NCI-H524 (cell line): ENCODE measurements at regions not wholly inside any gene's neighbourhood (a gene's known extent, or its start where the extent isn't known, plus 50 kb on each side); places are given as distances from the start of the nearest gene placed in this dataset.

ENCODE experiments used
- DNase-seq, 2 experiments: peaks; one replicate each; lab custom pipeline; 2025; lab: John Stamatoyannopoulos, UW

DNA sequence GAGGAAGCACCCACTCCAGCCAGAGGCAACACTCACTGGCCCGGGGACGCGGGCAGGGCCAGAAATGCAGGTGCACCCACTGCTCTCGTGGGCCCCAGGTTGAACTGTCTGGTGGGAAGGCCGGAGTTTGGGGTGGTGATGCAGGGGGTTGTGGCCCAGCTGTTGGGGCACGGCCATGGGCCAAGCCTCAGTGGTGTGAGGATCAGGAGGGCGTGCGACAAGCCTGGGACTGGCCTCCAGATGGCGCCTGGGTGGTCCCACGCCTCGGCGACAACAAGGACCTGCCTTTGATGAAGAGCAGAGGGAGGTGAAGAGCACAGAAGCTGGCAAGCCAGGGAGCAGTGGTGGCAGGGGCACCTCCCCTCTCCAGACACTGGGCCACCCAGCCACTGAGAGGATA, 240.8 kb downstream of the BRD1 start:
- no peak for DNase-seq

DNA sequence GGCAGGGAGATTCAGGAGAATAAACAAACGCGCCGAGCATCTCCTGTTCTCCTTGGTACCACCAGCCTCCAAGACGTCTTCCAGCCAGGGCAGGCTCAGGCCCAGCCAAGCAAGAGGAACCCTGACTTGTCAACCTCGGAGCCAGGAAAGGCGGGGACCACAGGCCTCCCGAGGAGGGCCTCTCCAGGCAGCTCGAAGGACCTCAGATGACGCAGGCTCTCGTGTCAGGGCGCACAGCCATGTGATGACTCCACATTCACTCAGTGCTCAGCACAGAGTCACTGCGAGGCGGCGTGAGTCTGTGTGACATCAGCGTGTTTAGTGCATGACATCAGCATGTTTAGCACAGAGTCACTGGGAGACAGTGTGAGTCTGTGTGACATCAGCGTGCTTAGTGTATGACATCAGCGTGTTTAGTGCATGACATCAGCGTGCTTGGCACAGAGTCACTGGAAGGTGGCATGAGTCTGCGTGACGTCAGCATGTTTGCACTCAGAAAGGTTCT, 241.4 kb downstream of the BRD1 start:
- no peak for DNase-seq

DNA sequence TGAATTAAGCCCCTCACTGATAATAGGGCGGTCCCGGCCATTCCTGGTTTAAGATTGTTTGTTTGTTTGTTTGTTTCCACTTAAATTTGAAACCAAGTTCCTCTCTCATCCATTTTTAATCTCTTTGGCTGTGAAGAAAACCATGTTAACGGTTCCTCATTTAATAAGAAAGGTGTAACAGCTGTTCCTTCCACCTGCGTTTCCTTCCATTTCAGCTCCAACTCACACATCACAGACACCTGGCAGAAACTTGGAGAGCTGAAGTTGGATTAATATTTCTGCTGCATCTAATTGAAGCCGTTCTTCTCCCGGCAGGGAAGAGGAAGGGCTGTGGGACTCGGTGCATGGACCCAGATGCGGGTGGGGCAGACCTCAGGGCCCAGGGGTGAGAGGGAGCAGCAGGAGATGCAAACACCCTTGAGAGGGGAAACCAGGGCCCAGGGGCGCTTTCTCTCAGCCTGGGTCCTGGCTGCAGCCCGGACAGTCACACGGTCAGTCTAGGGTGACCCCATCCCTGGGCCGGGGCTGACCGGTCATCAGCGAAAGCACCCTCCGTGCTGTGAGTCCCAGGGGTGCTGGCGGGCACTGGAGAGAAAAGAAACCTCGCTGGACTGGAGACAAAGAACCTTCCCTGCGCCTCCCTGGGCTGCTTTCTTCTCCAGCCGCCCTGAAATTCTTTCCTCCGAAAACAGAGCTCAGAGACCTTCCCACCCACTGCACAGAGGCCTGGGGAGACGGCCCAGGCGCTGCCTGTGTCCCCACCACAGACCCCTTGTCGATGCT, 242.0 kb downstream of the BRD1 start:
- no peak for DNase-seq

DNA sequence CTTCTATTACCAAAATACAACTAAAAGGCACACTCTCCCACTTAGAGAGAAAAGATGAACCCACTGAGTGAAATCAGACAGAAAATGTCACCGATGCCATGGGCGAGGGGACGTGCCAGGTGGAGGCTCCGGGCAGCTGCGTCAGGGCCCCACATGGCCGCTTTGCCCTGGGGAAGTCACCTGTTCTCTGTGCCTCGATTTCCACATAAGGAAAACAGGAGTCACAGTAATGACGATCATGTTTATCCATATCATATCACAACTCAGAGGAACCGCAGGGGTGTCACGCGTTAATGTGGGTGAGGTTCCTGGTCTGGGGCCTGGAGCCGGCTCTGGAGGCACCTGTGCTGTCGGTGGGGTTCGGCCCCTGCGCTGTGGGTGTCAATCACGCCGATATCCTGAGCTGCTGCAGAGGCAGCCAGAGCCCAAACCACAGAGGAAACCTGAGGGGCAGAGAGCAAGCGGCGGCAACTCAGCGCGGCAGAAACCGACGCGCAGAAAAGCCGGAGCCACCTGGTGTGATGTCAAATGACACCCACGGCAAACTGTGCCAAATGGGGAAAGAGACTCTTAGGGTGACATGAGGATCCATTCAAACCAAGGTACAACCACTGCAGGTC, 243.7 kb downstream of the BRD1 start:
- no peak for DNase-seq

DNA sequence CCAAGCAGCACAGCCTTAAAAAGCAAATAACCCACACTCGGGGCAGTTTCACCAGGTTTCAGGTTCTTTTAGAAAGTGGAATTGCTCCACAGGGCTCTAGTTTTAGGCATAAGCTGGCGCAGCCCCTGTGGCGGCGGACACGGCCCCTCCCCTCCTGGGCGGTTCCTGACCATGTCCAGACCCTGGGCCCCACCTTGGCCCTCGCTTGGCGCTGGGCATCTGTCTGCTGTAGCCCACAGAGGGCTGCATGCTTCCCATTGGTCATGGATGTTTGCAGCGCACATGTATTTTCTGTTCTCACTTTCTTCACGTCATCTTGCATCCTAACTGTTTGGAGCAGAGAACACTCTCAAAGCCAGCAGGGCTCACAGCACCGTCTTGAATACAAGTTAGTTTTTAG, 244.3 kb downstream of the BRD1 start:
- no peak for DNase-seq

DNA sequence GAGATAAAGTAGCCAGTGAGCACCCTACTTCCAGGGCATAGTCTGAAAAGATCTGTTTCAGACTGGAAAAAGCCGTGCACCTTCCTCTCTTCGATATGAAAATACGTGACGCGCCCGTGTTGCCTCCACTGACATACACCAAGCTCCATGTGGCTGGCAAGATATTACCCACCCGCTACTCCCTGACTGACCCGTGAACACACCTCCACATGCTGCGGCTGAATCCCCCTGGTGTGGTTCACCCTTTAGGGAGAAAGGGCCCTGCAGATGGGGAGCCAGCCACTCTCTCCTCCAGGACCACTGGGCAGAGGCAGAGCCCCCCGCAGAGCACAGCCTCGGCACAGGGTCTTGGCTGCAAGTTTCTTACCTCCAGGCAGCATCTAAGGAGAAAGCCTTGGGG, 245.0 kb downstream of the BRD1 start:
- no peak for DNase-seq

DNA sequence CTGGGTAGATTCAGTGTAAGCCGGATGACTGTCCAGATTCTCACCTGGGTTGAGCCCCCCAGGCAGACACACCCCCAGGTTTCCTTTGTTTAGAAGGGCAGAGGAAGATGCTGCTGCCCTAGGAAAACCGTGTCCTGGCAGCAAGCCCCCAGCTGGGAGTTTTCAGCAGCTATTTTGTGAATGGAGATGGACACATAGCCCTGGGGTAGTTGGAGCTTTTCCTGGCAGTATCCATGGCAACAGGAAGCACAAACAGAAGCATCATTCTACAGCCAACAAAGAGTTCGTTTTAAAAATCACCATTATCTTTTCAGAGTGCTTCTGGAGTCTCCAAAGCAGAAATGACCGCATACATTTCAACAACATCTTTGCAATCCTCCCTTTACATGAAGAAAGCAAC, 245.5 kb downstream of the BRD1 start:
- DNase-seq = no peak

DNA sequence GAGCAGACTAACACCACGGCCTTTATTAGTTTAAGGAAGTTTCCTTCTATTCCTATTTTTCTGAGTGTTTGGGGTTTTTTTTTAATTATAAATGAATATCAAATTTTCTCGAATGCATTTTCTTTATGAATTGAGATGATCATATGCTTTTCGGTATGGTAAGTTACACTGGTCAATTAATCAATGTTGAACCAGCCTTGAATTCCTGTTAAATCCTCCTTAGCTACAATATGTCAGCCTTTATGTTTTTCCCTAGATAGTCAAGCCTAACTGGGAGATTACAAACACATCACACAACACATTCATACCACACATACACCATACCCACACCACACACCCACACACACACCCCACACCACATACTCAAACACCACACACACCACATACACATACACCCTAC, 247.6 kb downstream of the BRD1 start:
- no peak for DNase-seq

DNA sequence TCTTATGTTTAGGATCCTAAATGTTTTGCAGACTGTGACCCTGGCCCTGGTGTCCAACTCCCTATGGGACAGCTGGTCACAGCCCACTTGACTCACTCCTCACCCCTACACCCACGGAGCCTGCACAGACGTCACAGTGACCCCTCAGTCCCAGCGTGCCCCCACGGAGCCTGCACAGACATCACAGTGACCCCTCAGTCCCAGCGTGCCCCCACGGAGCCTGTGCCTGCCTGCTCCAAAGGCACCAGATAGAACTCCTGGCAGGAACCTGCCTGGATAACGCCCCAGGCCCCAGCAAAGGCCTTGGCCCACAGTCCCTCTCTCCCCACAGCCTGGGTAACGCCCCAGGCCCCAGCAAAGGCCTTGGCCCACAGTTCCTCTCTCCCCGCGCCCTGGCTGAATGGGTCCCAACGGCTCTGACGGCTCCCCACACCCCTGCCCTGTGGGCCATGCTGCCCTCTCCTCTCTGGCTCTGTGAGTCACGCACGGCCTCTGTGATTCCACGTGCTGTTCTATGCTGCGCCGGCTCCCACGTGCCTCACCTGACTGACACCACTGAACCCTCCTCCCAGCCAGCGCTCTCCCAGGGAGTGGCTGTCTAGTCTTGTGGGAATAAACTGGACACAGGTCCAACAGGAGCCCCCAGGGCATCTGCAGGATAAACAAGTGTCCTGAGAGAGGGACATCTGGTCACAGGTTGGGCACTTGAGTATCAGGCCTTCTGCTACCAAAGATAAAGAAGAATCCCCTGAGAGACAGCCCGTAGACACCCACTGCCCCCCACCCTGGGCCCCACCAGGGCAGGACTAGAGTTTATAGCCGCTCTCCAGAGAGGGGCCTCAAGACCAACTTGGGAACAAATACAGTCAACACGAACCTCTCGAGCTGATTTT, 250.3 kb downstream of the BRD1 start:
- DNase-seq = no peak

DNA sequence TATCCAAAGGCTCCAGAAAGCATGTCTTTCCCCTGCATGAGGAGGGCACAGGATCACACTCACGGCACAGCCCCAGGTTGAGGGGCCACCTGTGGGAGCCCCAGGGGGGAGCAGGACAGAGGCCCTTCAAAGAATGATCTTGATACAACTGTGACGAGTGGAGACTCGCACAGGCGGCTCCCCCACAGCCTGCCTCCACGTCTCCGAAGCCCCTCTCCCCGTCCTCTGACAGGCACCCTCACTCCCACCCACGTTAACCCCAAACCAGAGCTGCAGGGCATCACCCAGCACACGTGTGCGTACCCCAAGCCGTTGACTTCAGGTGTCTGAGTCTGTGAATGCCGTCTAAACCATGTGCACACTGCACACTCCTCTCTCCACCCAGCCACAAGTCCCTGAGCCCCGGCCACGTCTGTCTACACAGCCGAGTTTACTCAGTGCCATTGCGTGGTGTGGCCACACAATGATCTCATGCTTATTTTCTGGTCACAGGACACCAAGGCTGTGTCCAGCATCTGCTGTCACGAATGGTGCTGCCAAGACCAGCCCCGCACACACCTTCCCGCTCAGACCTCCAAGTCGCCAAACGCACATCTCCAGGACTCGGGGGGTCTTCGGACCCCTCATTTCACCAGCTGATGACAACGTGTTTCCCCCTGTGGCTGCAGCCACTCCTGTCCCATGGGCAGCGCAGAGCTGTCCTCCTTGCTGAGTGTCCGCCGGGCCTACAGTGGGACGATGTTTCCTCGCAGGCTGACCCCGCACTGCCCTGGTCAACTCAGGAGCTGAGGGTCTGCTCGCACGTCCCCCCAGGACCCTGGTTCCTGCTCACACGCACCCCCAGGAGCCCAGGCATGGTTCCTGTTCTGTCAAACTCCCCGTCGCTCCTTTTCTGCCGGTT, 251.2 kb downstream of the BRD1 start:
- no peak for DNase-seq

DNA sequence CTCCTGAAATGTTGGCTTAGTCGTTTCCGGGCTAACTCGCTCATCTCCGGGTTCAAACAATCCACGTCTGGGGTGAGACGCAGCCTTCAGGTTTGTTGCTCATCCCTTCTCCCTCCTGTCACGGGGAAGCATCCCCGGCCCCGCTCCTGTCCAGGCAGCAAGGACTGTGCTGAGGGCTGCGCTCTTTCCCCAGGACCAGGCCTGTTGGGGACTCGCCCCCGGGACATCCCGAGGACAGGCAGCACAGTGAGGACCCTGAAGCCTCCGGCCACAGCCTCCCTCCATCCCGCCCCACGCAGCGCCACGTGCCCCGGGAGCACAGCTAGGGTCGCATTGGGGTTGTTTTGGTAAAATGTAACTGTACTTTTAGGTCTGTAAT, 252.0 kb downstream of the BRD1 start:
- no peak for DNase-seq

DNA sequence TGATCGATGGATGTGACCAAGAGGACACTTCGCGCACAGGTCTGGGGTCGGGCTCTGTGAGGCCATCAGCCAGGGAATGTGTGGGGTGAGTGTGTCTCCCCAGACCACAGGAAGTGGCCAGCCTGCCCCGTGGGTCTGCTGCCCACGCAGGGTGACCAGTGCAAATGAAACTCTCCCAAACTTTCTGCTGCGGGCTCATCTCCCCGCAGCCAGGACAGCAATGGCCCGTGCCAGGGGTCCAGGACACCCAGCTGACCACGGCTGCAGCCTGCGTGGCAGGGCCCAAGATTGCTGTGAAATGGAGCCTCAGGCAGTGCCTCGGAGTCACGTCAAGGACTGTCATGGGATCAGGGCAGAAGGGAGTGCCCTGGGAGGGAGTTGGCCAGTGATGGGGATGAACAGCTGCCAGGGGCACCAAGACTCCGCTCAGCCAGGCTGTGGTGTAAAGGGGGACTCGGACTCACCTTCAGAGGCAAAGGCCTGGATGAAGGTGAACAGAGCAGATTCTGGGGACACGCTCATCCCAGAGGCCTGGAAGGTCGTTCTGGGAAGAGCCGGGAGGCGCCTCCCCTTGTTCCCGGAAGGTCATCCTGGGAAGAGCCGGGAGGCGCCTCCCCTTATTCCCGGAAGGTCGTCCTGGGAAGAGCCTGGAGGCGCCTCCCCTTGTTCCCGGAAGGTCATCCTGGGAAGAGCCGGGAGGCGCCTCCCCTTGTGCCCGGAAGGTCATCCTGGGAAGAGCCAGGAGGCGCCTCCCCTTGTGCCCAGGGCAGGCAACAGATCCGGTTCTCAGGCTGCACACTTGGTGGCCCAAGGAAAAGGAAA, 252.6 kb downstream of the BRD1 start:
- no peak for DNase-seq

DNA sequence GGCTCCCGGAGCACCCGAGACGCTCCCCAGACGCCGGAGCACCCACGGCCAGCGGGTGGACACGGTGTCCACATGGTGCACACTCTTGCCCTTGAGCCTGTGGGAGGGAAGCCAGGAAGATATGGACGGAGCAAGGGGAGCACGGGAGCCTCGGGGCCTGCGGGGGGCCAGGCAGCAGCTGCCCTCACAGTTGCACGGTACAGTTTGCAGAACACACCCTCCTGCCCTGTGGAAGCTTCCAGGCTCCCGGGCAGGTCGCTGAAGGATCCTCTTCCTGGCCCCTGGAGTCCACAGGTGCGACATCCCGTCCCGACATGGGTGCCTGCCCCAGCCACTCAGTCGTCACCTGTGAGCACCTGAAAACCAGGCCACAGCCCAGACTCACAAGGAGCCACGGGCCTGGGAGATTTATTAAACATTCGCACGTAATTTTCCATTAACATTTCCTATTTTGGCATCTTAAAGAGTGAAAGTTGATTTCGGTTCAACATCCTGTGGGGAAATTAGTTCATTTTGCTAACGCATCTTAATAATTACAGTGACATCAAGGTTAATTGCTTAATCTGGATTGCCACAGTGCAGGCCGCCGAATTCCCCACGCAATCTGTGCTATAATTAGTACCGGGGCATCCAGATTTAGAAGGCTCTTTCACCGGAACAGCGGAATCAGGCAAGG, 253.3 kb downstream of the BRD1 start:
- no peak for DNase-seq

DNA sequence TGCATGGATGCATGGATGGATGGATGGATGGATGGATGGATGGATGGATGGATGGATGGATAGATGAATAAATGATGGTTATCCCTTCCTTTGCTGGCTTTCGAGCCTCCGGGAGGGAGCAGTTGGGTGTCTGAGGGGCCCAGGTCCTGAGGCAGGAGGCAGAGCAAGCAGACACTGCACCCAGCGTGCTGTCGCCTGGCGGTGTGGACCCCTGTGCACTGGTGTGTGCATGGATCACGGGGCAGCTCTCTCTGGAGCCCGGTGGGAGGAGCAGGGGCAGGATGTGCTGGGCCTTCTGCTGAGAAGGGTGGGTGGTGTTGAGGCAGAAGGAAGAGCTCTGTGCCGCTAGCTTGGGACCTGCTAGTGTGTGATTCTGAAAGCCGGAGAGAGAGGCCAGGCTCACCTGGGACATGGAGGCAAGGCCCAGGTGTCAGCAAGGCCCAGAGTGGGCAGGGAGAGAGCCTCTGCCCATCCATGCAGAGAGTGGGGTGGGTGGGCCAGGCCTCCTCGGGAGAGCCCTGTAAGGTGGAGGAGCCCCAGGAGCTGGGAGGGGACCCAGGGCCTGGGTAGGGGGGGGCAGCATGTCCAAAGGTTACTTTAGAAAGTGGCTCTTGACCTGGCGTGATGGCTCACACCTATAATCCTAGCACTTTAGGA, 254.4 kb downstream of the BRD1 start:
- DNase-seq = no peak

DNA sequence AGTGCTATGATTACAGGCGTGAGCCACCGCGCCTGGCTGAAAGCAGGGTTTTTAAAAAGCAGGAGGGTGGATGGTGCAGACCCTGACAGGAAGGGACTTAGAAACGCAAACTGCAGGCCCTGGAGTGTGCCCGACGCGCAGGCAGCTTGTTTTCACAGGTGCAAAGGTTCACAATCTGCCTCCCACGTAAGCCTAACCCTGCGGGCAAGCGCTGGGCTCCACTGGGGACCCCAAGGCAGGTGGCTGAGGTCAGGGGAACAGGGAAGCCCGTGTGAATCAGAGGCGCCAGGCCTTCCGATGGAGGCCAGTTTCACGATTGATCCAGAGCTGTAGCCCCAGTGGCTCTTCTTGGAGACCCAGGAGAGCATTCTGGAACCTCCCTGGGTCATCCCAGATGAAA, 256.3 kb downstream of the BRD1 start:
- no peak for DNase-seq

DNA sequence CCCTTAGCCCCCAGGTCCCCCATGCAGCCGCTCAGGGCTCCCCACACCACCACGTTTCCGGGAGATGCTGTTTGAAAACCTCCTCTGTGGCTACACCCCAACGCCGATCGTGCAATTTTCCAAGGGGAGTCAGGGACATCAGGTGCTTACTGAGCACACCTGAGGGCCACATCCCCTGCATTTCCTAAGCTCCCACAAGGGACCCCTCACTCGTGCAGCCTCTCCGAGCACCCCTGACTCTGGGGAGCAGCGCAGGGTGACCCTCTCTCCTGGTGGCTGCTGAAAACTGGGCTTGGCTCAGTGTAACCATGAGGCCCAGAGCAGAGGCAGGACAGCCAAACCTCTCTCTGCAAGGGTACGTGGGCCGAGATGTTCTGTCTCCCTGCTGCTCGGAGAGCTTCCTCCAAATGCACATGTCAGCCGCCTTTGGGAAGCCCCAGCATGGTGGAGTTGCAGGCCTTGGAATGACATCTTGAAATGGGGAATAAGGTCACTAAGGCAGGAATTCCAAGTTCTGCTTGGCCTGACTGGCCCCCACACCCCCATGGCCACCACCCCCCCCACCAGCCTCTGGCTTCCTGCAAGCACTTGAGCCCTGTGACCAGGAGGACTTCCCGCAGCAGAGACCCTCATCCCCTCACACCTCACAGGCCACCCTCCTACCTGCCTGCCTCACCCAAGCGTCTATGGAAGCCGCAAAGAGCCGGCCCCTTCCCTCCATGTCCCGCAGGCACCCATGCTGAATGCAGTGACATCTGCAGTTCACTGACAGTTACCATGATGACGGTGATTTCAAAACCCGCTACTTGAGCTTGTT, 257.4 kb downstream of the BRD1 start:
- DNase-seq = no peak

DNA sequence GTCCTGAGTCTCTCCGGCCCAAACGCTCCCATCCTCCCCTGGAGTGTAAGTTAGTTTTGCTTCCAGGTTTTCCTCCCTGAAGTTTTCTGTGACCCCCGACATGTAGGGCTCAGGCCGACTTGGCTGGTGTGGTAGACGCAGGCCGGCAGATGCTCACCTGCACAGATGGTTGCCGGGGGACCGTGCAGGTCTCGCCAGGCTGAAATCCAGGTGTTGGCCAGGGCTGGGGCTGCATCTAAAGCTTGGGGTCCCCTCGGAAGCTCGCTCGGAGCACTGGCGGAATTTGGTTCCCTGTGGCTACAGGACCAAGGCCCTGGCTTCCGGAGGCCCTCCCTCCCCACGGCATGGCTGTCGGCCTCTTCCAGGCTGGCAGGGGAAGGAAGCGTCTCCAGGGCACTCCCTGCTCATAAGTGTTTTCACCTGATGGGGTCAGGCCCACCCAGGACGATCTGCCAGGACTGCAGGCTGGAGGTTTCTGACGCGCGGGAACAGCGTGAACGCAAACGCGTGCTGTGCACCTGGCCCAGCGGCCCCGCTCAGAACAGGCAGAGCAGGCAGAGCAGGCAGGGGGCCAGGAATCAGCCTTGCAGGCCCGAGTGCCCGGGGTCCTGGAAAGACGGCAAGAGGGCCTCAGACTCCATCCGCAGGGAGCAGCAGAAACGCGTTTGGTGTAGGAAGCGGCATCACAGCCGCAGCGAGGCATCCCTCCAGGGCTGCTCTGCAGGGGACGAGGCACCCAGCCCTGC, 258.2 kb downstream of the BRD1 start:
- DNase-seq = no peak

DNA sequence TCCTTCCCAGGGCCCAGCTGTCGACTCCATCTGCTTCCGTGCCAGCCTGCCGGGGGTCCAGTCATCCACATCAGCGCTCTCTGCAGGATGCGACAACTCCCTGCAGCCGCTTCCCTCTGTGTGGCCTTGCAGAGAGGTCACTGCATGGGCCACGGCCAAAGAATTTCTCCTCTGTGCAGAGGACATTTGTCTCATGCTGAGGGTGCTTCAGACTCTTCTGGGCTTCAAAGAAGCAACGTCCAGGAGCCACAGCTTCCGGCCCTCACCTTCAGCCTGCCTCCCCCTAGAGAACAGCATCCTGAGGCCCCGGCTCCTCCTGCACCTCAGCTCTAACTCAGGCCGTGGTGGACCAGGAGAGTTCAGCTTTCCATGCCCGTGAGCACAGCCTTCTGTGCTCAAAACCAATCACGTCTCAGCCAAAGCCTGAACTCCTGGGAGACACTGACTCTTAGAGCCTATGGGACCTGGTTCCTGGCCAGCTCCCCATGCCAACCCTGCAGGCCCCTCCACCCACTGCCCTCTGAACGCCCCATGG, 258.9 kb downstream of the BRD1 start:
- no peak for DNase-seq
